K562 (cell line): ENCODE measurements at regions not wholly inside any gene's neighbourhood (a gene's known extent, or its start where the extent isn't known, plus 50 kb on each side); places are given as distances from the start of the nearest gene placed in this dataset.
"Not testable (repeated sequence)": the region's sequence is repeated elsewhere in the genome, so short reads cannot be mapped to it uniquely, and the experiment has no call there.

ENCODE experiments used
- BRCA1 ChIP-seq, 2 experiments: fragments of 450-650 bp in 1 of 2; sonication (generic) in 1 of 2; formaldehyde crosslinking in 1 of 2; IDR thresholded peaks; 2 replicates each; pipeline versions ENCODE4 v1.5.0 to v1.6.1; 2017 to 2020; ENCODE audit warnings: mild to moderate bottlenecking in 1 of 2, missing genetic modification reagents in 1 of 2
- EHMT2 ChIP-seq: fragments of 450-650 bp; IDR thresholded peaks from 2 replicates; pipeline ENCODE4 v1.6.1; 2018; ENCODE audit warnings: antibody characterized with exemption
- GABPA ChIP-seq: fragments of 200-800 bp; sonication (Bioruptor generic); conservative IDR thresholded peaks from 2 replicates; pipeline ENCODE4 v1.6.1; 2016; ENCODE audit warnings: low read depth, missing genetic modification characterization, missing compliant biosample characterization
- NFYB ChIP-seq: IDR thresholded peaks from 2 replicates; pipeline ENCODE4 v1.6.1; 2011; ENCODE audit warnings: mild to moderate bottlenecking, moderate library complexity; ENCODE audit not compliant: insufficient read length; ENCODE audit errors: extremely low read depth
- POLR2A ChIP-seq: fragments of 450-650 bp; conservative IDR thresholded peaks from 2 replicates; pipeline ENCODE4 v1.6.1; 2016
- PREB ChIP-seq: sonication (generic); formaldehyde crosslinking; IDR thresholded peaks from 2 replicates; pipeline ENCODE4 v1.8.1; 2023; ENCODE audit warnings: mild to moderate bottlenecking, missing genetic modification reagents
- SAFB ChIP-seq: fragments of 200-400 bp; formaldehyde crosslinking; IDR thresholded peaks from 2 replicates; pipeline ENCODE4 v1.6.1; 2017; ENCODE audit warnings: low read depth, low read length, borderline replicate concordance
- TEAD2 ChIP-seq: fragments of 450-650 bp; IDR thresholded peaks from 2 replicates; pipeline ENCODE4 v1.6.1; 2016; ENCODE audit warnings: missing genetic modification characterization, control low read depth, missing compliant biosample characterization
- ZNF408 ChIP-seq: fragments of 250-450 bp; sonication (Bioruptor Pico); IDR thresholded peaks from 2 replicates; pipeline ENCODE4 v1.4.0; 2020; ENCODE audit warnings: low read depth, mild to moderate bottlenecking, moderate library complexity
- TF ChIP-seq, protein P1 (sequence below), 3 experiments: IDR thresholded peaks in 2 of 3; conservative IDR thresholded peaks in 1 of 3; 2 replicates each; pipeline ENCODE4 v1.5.1; 2011 to 2012; ENCODE audit warnings: low read length in 3 of 3, mild to moderate bottlenecking in 3 of 3, control low read depth in 2 of 3, improper control_type of control experiment in 1 of 3, inconsistent platforms in 1 of 3, low read depth in 1 of 3, mixed read lengths in 1 of 3, moderate library complexity in 1 of 3; ENCODE audit not compliant: insufficient read depth in 2 of 3

GRCh38 chr13:50503212-50503611, 340.3 kb downstream of the DLEU7 start:
- not testable (repeated sequence) for TF ChIP-seq POLR2A; PREB (CRISPR knock-in tag); BRCA1 (IDR thresholded peaks at IDR 0.05); BRCA1 (CRISPR knock-in tag; IDR thresholded peaks at IDR 0.05); EHMT2; ZNF408 (CRISPR knock-in tag); SAFB; GABPA (tag); NFYB; TEAD2
- TF ChIP-seq, protein P1, sequence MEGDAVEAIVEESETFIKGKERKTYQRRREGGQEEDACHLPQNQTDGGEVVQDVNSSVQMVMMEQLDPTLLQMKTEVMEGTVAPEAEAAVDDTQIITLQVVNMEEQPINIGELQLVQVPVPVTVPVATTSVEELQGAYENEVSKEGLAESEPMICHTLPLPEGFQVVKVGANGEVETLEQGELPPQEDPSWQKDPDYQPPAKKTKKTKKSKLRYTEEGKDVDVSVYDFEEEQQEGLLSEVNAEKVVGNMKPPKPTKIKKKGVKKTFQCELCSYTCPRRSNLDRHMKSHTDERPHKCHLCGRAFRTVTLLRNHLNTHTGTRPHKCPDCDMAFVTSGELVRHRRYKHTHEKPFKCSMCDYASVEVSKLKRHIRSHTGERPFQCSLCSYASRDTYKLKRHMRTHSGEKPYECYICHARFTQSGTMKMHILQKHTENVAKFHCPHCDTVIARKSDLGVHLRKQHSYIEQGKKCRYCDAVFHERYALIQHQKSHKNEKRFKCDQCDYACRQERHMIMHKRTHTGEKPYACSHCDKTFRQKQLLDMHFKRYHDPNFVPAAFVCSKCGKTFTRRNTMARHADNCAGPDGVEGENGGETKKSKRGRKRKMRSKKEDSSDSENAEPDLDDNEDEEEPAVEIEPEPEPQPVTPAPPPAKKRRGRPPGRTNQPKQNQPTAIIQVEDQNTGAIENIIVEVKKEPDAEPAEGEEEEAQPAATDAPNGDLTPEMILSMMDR (IDR thresholded peaks at IDR 0.05 in 2 of 3, conservative IDR thresholded peaks at IDR 0.05 in 1 of 3; ENCODE audit: insufficient read depth in 2 of 3, low read depth in 1 of 3, low read length in 3 of 3), result not testable (repeated sequence)
